Ovary (tissue), 7 donors: ENCODE measurements at regions not wholly inside any gene's neighbourhood (a gene's known extent, or its start where the extent isn't known, plus 50 kb on each side); places are given as distances from the start of the nearest gene placed in this dataset.
"Not testable (repeated sequence)": the region's sequence is repeated elsewhere in the genome, so short reads cannot be mapped to it uniquely, and the experiment has no call there.

Experiments
- DNase-seq, 5 donors: peaks; one replicate each; pipeline ENCODE4 v3.0.0-alpha.2; 2019 to 2020
- H3K27ac ChIP-seq, 2 donors: fragments of 200-600 bp; one replicate each; pipeline versions ENCODE4 v1.5.1 to v1.8.0; 2019 to 2022
- H3K27me3 ChIP-seq: fragments of 200-600 bp; one replicate; pipeline ENCODE4 v1.8.0; 2022
- H3K36me3 ChIP-seq: fragments of 200-600 bp; sonication (generic); one replicate; pipeline ENCODE4 v1.5.1; 2019
- H3K4me1 ChIP-seq: one replicate; pipeline ENCODE4 v1.8.1; 2013; ENCODE audit warnings: mild to moderate bottlenecking, moderate library complexity; ENCODE audit not compliant: insufficient read depth
- H3K4me3 ChIP-seq: fragments of 200-600 bp; sonication (generic); one replicate; pipeline ENCODE4 v1.5.1; 2017
- H3K9me3 ChIP-seq, 2 donors: fragments of 200-600 bp in 1 of 2; sonication (generic) in 1 of 2; one replicate each; pipeline versions ENCODE4 v1.5.1 to v1.8.1; 2013 to 2019; ENCODE audit warnings: mild to moderate bottlenecking in 1 of 2, moderate library complexity in 1 of 2
- CTCF ChIP-seq, 3 donors: fragments of 450-650 bp in 2 of 3; fragments of 200-600 bp in 1 of 3; IDR thresholded peaks; one replicate each; pipeline versions ENCODE4 v1.5.1 to v1.8.0; 2016 to 2022; ENCODE audit warnings: antibody characterized with exemption in 3 of 3, mild to moderate bottlenecking in 1 of 3
- EP300 ChIP-seq: sonication (generic); formaldehyde crosslinking; IDR thresholded peaks from one replicate; pipeline ENCODE4 v1.6.1; 2017; ENCODE audit warnings: antibody characterized with exemption
- POLR2A ChIP-seq: fragments of 450-650 bp; IDR thresholded peaks from one replicate; pipeline ENCODE4 v1.6.1; 2017; ENCODE audit warnings: antibody characterized with exemption, mild to moderate bottlenecking, moderate library complexity
- WGBS, 3 donors: extraction: QIAGEN DNeasy Blood & Tissue Kit in 1 of 3; methylation state at CpG; one replicate each; pipeline versions ENCODE4 v1.1.5 to v1.1.7; 2013 to 2017; 5-methylcytosine and 5-hydroxymethylcytosine counted together
- intact Hi-C, 4 donors: fragments of 100-400 bp; cut with DNase I; formaldehyde crosslinking; loops; one replicate each; pipeline versions ENCODE4 v1.11.0 to v1.15.1; 2022 to 2023
- donor health status: DM: no; HTN: no; CAD: no; lungs with moderate emphysema.
- donor health status: DM: no; HTN: no; CAD: no.
- donor health status: Bipolar disorder and iron deficiency.
- donor health status: DM: no; HTN: no; CAD: no.
- donor health status: DM: yes; HTN: yes; CAD: no.

GRCh38 chr14:105944632-105945610, 418.5 kb downstream of the TMEM121 start:
- no peaks in the 10 kb centered on the region for H3K9me3 ChIP-seq
- intact Hi-C loops = no loop called here
- no peaks in the 10 kb centered on the region for H3K27me3 ChIP-seq
- no peak overlapping the region for H3K27ac ChIP-seq
- H3K4me1 ChIP-seq = no peaks in the 10 kb centered on the region
- TF ChIP-seq POLR2A = no peak
- peak in 1 of 3 donors; percentile 51 for TF ChIP-seq CTCF (IDR thresholded peaks at IDR 0.05)
- no peak for TF ChIP-seq EP300
- H3K36me3 ChIP-seq = no peaks in the 10 kb centered on the region
- no peak overlapping the region for H3K4me3 ChIP-seq
- 46 to 62% (median 50%) methylated on average over 30 of the region's 30 CpGs for WGBS, 3 donors
- DNase-seq = peak; percentile 27 to 61 (median 47)

DNA sequence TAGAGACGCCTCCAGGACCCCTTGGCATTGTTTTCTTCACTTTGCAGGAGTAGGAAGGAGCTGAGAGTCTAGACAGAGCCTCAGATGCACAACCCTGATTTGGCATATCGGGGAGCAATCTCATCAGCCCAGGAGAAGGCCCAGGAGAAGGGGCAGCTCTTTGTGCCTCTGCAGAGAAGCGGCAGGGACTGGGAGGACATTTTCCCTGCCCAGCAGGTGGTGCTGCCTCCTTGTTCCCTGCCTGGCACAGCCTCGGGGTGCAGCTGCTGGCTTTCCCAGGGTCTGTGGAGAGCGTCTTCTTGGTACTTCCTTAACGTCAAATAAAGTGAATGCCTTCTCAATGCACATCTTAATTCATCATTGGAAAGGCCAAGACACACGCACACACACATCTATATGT, 419.5 kb downstream of the TMEM121 start:
- Histone ChIP-seq H3K27me3 (no peaks in the 10 kb centered on the region), H3K9me3 (no peaks in the 10 kb centered on the region), H3K27ac (no peak overlapping the region), H3K36me3 (no peaks in the 10 kb centered on the region), H3K4me3 (no peak overlapping the region), H3K4me1 (no peaks in the 10 kb centered on the region)
- WGBS, 3 donors = 67 to 70% (median 67%) methylated on average over 7 of the region's 7 CpGs
- no peak for TF ChIP-seq EP300
- no peak for TF ChIP-seq POLR2A
- TF ChIP-seq CTCF (IDR thresholded peaks at IDR 0.05) = no peak
- intact Hi-C loops = no loop called here
- DNase-seq = no peak

DNA sequence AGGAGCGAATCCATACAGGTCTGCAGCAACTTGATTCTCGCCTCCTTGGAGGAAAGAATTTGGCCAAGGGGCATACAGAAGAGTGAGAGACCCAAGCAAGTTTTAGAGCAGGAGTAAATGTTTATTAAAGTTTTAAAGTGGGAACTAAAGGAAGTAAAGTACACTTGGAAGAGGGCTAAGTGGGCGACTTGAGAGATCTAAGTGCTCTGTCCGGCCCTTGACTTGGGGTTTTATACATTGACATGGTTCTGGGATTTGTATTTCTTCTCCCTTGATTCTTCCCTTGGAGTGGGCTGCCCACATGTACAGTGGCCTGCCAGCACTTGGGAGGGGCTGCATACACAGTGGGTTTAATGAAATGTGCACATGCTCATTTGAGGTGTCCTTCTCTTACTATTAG, 421.2 kb downstream of the TMEM121 start:
- WGBS, 3 donors = 69 to 81% (median 70%) methylated on average over 4 of the region's 4 CpGs
- TF ChIP-seq CTCF (IDR thresholded peaks at IDR 0.05) = no peak
- no peak for TF ChIP-seq POLR2A
- no peak for TF ChIP-seq EP300
- Histone ChIP-seq H3K4me3 (no peak overlapping the region), H3K27ac (no peak overlapping the region), H3K4me1 (no peaks in the 10 kb centered on the region), H3K9me3 (no peaks in the 10 kb centered on the region), H3K27me3 (no peaks in the 10 kb centered on the region), H3K36me3 (no peaks in the 10 kb centered on the region)
- intact Hi-C loops = no loop called here
- DNase-seq = no peak

GRCh38 chr14:105948955-105949354, 422.6 kb downstream of the TMEM121 start:
- H3K4me1 ChIP-seq, H3K36me3 ChIP-seq, H3K27ac ChIP-seq, DNase-seq, H3K4me3 ChIP-seq, H3K9me3 ChIP-seq, H3K27me3 ChIP-seq, intact Hi-C loops: not testable (repeated sequence)
- WGBS, 3 donors = 39 to 65% (median 43%) methylated on average over 3 of the region's 3 CpGs

DNA sequence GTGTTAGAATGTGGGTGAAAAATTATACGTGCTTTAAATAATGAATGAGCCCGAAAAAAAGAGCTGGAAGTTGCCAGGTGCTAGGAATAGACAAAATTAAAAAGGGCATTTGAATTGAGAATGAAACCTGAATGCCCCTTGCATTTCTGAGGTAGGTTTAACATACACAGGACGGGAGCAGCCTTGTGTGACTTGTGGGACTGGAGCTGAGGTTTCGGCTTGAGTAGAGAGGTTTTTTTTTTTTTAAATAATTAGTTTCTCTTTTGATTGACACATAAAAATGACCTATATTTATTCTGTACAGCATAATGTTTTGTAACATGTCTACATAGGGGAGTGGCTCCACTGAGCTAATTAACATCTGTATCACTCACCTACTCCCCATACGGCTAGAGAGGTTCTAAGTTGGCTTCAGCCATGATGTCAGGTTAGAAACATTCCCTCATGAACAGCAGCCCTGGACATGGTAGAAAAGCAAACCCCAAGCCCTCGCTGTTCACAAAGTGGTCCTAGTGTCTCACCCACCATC, 424.0 kb downstream of the TMEM121 start:
- H3K9me3 ChIP-seq, H3K4me3 ChIP-seq, H3K4me1 ChIP-seq, intact Hi-C loops, DNase-seq, H3K27ac ChIP-seq, H3K27me3 ChIP-seq, H3K36me3 ChIP-seq: not testable (repeated sequence)
- 59 to 71% (median 65%) methylated on average over 6 of the region's 6 CpGs for WGBS, 3 donors
